Fibroblast of upper back skin (primary cell): ENCODE measurements at regions not wholly inside any gene's neighbourhood (a gene's known extent, or its start where the extent isn't known, plus 50 kb on each side); places are given as distances from the start of the nearest gene placed in this dataset.

ENCODE experiments used
- DNase-seq: peaks from one replicate; pipeline ENCODE4 v3.0.0-alpha.2; 2013

DNA sequence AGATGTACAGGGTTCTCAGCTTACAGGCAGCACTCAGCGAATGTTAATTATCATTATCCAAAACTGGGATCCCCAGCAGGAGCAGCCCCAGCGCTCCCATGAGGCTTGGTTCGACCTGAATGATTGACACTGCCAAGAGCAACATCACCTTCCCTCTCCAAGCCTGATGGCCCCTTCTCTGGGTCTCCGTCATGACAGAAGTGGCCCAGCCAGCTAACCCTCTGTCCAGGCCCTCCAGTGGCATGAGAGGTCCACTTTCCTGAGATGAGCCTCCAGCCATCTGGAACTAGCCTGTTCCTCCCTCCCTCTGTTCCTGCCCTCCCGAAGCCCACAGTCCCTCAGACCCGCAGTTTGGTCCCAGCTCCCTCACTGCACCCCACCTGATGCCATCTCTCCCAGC is 97.0 kb upstream of the RAB6C start:
- DNase-seq: no peak

DNA sequence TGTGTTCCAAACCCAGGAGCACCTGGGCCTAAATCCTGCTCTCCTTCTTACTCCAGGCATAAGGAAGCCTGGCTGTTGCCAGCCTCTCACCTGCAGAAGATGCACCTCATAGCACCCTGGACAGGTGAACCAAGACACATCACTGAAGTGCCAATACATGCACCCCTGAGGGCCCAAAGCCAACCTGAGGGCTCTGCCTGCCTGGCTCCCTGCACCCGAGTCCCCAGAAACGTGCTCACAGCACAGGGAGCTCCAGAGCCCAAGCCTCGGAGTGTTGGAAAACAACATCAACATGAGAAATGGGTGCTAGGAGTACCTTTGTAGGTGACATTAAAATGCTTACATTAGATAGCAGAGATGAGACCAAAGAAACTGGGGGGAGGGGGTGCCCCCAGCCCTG is 96.3 kb upstream of the RAB6C start:
- DNase-seq: no peak

DNA sequence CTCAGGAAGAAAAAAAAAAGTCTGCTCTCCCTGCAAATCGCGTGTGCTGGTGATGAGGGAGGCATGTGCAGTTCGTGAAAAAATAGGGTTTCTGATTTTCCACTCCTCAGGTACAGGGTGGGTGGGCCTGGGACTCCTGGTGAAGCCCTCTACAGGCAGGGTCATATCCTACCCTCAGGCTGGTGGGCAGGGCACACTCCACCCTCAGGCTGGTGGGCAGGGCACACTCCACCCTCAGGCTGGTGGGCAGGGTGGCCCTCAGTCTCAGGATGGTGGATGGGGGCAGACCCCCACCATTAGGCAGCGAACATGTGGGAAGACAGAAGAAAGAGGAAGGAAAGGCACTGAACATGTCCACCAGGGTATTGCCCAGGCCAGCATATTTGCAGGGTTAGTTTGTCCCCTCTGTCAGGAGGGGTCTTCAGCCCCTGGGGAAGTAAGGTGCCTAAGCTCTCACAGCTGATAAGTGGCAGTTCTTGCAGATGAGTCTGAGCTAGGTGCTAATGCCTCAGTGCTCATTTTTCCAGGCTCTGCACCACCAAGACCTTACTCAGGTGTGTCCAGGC is 95.2 kb upstream of the RAB6C start:
- DNase-seq: no peak

DNA sequence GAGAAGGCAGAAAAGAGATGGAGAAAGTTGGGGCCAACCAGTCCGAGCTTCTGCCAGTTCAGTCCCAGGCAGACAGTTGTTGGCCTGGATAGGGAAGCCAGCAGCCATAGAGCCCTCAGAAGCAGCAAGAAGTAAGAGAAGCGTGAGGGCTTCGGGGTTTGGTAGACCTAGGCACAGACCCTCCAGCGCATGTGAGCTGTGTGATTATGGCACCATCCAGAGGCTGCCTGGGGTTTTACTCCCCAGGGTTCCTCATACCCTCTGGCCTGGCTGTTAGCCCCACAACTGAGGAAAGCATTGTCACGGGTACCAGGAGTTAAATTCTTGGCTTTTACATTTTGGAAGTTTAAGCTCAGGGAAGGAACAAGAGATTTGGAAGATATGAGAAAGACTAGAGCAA is 93.7 kb upstream of the RAB6C start:
- DNase-seq: no peak

DNA sequence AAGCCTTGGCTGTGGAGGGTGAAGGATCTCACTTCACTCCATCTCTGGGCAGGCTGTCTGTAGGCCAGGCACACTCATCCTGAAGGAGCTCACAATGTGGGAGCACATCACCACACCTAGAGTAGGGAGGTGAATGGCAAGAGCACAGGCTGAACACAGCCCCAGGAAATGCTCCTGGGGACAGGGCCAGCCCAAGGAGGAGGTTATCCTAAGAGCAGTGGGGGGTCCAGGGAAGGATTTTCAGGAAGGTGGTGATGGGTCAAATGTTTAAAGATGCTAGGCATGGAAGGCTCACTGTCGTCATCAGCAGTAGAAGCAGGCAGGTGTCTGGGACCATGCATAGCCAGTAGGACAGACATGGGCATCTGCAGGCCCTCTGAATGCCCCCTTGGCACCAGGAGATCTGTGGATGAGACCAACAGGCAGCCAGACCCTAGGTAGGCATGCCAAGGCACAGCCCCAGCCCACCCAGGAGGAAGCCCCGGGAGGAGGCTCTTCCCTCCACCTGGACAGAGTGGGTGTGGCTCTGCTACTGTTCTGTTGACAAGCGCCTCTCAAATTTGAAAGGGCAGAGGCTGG is 91.7 kb upstream of the RAB6C start:
- DNase-seq: no peak

DNA sequence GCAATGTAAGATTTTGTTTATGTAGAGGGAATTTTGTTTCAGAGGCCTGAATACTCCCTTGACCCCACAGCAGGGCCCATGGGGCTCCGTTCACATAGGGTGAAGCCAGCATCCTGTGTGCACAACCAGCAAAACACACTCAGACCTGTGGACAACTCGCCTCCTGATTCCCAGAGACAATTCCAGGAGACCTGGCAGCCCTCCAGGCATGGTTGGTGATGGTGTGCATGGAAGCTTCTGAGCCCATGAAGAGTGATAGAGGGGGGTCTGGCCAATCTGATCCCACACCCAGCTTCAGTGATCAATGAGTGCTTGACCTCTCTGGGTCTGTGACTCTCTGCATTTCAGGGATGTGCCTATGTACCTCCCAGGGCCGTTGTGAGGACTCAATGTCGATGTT is 91.0 kb upstream of the RAB6C start:
- DNase-seq: no peak

DNA sequence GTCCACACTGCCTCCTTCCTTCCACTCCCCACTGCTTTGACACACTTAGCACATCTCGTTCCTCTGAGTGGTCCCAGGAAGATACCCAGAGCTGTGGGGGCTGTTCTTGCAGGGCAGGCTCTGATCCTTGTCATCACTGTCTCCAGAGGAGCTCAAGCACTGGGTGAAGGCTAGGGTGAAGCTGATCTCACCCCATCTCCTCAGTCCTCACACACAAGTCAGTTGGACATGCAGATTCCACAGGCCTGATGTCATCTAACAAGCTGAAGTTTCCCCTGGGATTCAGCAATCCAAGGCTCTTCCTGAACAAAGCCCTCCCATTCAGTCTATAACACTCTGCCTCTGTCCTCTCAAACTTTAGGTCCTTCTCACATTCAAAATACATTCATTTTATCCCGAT is 90.6 kb upstream of the RAB6C start:
- peak; percentile 62 for DNase-seq

DNA sequence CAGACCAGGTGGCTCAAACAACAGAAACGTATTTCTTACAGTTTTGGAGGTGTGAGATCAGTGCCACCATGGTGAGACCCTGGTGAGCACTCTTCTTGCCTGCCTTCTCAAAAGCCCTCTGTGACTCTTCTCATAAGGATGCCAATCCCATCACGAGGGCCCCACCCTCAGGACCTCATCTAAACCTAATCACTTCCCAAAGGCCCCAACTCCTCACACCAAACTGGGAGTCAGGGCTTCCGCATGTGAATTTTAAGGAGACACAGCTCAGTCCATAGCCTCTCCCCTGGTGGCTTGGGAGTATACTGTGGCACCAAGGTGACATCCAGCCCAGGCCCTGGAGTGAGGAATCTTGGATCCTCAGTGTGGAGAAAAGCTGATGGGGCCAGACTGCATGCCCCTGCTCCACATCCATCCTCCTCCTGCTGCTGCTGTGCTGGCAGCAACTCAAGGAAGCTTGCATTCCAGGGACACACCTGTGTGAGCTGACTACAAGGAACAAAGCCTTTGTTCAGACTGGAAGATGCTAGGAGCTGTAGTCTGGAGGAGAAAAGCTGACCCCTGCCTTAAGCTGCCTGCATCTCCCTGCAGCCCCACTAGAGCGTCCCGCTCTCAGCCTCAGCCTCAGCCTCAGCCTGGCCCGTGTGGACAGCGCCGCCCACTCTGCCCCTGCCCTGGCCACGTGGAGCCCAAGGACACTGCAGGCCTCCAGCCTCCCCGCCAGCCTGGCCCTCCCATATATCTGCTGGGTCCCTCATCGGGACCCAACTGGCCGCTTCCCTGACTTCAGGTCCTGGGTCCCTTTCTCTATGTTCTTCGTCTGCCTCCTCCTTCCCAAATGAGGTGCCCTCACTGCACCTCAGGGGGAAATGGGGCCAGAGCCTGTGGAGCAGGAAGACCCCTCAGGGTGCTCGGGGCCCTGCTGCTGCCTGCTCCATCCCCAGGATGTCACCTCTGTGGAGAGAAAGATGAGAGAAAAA is 87.8 kb upstream of the RAB6C start:
- DNase-seq: no peak

DNA sequence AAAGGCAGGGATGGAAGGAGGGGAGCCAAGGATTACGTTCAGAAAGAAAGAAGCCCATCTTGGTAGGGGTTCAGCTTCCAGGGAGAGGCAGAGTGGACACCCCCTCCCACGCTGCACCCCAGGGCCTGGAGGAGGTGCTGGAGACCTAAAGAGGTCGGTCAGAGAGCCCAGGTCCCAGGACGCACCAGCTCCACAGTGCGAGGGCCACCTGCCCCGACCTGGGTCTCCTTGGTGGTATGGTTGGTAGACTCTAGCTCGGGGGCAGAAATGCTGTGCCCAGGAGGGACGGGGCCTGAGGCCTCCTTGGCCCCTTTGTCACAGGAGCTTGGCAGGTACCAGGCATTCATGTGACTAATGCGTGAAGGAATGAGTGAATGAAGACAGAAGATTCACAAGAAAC is 87.1 kb upstream of the RAB6C start:
- DNase-seq: no peak

DNA sequence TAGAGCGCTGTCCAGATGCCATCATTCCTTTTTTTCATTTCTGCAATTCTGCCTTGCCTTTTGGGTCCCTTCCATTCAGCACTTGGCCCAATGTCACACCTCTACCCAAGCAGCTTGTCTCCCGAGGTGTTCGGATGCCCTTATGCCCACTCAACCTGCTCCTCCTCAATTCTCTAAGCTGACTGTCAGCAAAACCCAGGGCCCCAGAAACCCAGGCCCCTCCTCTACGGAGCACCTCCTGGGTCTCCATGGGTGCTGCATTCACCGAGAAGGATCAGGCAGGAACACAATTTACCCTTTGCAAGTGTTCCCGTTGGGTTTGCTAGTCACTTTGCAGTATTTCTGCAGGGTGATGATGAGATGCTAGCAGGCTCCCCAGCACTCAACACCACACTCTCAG is 86.7 kb upstream of the RAB6C start:
- DNase-seq: no peak

DNA sequence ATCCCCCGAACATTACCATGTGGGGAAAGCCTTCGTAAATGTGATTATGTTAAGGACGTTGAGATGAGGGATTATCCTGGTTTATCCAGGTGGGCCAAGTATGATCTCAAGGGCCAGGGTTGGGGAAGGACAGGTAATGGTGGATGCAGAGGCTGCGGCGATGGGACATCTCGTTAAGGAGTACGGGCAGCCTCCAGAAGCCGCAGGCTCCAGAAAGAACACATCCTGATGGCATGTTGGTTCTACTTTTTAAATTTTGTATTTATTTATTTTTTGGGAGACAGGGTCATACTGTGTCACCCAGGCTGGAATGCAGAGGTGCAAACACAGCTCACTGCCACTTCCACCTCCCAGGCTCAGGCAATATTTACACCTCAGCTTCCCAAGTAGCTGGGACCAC is 86.2 kb upstream of the RAB6C start:
- no peak for DNase-seq

DNA sequence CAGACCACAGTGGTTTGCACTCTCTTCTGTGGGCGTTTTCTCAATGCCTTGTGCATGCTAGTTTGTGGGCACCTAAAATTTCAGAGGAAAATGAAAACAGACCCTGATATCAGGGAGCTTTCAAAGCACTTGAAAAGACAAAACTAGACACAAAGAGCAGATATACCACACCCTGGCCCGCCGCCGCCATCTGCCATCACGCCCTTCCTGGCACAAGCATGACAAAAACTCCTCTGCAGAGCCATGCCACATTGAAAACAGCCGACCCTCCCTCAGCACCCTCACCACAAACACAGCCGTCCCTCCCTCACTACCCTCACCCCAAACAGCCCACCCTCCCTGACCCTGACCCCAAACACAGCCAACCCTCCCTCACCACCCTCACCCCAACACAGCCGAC is 84.8 kb upstream of the RAB6C start:
- DNase-seq: no peak

DNA sequence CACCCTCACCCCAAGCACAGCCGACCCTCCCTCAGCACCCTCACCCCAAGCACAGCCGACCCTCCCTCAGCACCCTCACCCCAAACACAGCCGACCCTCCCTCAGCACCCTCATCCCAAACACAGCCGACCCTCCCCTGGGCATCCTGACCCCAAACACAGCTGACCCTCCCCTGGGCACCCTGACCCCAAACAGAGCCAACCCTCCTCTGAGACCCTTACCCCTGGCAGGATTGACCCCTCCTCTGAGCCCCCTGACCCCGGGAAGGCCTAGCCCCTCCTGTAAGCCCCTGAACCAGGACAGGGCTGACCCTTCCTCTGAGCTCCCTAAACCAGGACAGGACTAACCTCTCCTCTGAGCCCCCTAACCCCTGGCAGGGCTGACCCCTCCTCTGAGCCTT is 84.4 kb upstream of the RAB6C start:
- no peak for DNase-seq

DNA sequence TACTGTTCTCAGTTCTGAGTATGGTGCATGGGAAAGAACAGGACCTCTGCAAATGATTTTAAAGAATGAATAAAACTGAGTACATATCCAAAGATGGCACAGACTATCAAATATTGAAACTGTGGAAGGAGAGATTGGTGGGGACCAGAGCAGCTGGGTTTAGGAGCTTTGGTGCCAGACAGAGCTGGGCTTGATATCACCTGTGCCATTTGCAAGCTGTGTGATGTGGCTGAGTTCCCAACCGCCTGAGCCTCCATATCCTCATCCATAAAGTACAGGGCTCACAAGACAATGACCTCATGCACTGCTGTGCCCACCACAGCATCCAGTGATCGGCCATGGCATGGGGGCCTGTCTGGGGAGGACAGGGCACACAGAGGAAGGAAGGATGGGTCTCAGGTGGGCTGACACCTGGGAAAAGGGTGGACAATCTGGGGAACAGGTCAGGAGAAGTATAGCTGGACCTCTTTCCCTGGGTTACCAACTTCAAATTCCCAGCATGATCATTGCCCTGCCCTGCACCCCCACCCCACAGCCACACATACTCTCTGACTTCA is 83.9 kb upstream of the RAB6C start:
- no peak for DNase-seq

DNA sequence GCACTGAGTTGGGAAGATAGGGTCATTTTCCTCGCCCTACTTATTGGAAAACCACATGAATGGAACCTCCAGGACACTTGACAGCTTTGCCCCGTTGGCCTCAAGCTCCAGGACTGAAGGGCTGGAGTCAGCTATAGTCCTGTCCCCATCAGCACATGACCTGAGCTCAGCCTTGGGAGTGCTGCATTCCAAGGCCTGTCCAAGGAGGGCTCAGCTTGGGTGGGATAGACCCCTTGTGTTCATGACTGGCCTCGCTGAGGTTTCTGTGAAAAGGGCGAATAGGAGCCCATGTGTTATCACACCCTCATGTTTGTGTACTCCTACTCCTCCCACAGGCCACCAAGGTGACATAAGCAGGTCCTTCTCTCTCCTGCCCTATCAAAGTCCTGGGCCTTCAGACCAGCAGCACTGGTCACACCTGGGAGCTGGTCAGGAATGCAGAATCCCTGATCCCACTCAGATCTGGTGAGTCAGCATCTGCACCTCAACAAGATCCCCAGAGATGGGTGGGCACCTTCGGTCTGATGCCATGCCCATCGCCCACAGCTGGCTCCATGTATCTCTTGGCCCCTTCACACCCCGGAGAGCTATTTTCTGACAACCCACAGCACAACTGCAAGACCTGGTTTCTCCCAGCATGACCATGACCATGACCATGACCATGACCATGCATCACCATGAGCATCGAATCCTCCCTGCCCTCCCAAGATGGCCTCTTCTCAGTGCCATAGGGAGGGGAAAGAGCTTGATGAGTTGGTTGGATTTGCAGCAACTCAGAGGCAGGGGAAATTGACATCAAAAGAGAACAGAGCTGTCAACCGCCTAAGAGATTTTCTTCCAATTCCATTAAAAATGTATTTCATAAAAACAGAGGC is 83.0 kb upstream of the RAB6C start:
- DNase-seq: no peak

DNA sequence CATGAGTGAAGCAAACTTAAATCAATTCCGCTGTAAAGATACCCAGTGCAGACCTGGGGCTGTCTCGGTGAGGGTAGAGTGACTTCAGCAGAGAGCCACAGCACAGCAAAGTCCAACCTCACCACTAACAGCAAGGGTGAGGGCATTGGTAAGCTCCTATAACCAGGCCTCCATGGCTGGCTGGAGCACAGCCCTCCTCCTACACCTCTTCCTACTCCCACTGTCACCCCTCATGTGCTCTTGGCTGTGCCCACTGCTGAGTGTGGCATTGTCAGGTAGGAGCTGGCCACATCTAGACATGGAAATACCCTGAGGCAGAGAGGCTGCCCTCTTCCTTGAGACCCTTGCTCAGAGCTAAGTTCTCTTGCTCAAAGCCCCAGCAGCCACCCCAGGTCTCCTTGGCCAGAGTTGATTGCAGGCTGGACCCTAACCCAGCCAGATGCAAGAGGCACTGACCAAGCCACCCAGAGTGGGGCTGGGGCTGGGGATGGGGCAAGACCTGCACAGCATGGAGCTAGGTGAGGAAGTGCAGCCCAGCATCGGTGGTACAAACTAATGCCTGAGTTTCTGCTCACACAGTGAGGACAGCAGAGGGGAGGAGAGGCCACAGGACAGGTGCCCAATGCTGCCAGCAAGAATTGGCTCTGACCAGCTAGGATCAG is 77.6 kb upstream of the RAB6C start:
- DNase-seq: no peak

DNA sequence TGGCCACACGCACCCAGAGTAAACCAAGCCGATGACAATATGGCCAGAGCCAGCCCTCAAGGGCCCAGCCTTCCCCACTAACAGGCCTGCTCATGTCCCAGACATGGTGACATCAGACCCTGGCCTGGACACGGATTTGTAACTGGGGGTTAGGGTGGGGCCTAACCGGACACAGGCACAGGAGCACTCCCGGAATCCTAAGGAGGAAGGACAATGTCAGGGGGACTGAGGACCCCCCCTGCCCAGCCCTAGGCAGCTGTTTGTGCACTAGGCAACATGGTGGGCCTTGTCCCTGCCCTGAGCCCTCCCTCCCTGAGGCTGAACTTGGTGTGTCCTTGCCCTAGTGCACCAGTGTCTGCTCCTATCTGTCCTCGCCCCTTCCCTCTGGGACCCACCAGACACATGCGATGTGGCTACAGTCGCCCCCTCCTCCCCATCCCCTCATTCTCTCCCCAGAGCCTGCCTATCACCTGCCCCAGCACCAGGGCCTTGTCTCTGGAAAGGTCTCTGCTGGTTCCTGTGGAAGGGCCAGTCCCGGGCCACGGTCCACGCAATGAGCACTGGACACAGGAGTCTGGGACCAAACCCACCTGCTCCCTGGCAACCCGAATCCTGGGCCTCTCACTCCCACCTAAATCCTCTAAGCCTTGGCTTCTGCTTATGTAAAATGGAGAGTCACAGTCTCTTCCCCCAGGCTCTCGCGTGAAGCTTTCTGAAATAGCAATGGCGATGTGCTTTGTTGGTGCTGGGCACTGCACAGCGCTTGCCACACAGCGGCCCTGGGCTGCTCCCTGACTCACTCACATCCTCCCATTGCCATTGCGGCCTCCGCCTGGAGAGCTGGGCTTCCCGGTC is 76.5 kb upstream of the RAB6C start:
- DNase-seq: no peak

DNA sequence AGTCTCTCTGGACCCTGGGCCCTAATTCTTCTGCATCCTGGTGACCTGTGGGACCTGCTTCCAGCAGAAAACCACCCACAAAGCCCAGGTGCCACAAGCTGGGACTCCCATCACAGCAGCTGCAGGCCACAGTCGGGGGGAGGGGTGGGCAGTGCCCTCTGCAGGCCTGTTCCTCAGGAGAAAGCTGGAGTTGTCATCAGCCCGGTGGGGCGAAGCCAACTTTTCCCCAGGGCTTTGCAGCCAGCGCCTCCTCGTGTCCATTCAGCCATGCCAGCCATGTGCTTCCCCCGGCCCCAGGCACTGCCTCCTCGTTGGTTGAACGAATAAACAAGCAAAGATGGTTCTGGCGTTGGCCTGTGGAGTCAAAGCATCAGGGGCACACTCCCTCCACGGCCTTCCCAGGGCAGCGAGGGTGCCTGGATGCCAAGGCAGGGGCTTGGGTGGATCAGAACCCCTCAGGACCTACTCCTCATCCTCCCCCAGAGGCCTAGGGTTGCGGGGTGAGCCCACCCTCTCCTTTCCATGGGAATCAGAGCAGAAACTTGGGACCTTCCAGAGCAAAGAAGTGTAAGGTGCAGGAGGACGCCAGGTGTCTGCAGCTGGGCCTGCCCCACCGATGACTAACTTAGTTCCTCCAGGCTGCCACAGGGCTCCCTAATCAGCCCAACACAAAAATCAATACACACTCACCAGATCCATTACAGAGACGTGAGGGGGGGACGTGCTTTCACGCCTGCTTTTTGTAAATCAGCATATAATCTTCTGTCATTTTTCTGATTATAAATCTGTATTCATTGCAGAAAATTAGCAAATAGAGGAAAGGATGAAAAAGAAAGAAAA is 75.7 kb upstream of the RAB6C start:
- DNase-seq: no peak

DNA sequence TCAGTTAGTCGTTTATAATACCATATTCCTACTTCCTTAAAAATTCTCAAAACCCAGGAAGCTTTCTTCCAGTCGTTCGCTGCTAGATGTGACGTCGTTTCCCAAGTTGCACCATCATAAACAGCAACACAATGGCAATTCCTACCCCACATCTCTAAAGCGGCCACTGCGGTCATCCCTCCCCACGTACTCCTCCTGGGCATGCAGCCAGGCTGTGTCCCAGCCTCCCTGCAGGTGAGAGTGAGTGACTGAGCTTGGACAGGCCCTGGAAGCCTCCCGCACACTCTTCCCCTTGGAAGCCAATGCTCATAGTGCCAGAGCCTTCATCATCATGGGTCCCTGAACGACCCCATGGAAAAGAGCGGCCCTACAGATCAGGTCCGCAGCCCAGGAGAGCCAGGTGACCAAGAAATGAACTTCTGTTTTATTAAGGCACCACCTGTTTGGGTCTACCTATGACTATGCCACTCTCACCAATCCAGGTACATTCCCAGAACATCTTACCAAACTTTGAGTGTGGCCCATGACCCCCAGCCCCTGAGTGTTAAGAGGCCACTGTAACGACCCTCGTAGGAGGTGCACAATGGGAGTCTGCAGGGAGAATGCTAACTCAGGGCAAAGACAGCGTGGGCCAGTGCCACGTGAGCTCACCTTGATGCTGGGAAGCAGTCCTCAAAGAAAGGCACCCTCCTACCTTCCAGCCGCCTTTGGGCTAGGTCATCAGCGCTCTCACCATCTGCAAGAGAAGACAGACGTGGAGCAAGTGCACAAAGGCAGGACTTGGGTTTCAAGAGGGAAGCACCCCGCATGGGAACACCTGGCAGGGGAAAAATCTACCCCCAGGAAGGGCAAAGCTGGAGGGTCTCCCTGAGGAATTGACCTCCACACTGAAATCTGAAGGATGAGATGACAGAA is 74.7 kb upstream of the RAB6C start:
- DNase-seq: no peak
